Ecto neural progenitor cell (in vitro differentiated cells): ENCODE measurements at regions not wholly inside any gene's neighbourhood (a gene's known extent, or its start where the extent isn't known, plus 50 kb on each side); places are given as distances from the start of the nearest gene placed in this dataset.
"Not testable (repeated sequence)": the region's sequence is repeated elsewhere in the genome, so short reads cannot be mapped to it uniquely, and the experiment has no call there.

Experiments used
- DNase-seq: peaks from one replicate; pipeline ENCODE4 v3.0.0-alpha.2; 2018; ENCODE audit warnings: low spot score

DNA sequence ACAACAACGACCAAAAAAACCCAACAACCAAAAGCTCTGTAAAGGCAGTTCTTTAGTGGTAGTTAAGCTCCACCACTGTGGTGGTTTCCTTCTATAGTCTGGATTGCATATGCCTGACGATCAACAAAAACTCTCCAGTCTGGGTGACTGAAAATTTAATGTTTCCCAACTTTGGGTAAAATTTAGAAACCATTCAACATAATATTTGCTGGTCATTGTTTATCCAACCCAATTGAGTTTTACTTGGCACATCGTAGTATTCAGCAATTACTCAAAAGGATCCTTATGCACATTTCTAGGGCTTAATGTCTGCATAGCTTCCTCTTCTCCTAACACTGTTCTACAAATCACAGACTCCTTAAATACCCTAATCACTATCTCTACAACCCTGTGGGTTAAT, 1080.2 kb upstream of the NRXN1 start:
- no peak for DNase-seq

DNA sequence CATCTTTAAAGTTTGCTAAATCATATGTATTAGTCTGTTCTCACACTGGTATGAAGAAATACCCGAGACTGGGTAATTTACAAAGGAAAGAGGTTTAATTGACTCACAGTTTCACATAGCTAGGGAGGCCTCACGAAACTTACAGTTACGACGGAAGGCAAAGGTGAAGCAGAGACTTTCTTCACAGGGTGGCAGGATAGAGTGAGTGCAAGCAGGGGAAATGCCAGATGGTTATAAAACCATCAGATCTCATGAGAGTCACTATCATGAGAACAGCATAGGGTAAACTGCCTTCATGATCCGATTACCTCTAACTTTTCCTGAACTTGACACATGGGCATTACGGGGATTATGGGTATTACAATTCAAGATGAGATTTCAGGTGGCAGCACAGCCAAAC, 1075.2 kb upstream of the NRXN1 start:
- no peak for DNase-seq

DNA sequence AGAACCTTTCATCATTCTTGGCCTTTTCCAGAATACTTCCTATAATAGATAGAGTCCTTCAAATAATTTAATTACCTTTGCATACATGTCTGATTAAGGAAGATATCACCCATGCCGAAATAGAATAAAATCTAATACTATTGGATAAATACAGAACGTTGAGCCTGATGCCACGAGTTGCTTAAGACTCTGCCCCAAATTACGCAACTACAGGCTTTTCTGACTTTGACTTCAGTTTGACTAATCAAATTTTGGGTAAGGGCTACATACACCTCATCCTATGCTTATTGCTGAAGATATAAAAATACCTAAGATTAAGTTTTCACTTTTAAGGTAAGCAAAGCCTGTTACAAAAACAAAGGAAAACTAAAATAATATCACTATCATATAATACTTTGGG, 1065.1 kb upstream of the NRXN1 start:
- DNase-seq = no peak

DNA sequence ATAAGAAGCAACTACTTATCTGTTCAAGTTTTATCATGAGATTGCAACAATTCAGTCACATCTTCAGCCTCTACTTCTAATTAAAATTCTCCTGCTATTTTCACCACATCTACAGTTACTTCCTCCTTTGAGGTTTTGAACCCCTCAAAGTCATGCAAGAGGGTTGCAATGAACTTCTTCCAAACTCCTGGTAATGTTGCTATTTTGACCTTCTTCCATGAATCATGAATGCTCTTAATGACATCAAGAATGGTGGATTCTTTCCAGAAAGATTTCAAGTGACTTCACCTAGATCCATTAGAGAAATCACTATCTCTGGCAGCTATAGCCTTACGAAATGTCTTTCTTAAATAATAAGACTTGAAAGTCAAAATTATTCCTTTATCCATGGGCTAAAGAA, 1052.8 kb upstream of the NRXN1 start:
- no peak for DNase-seq

DNA sequence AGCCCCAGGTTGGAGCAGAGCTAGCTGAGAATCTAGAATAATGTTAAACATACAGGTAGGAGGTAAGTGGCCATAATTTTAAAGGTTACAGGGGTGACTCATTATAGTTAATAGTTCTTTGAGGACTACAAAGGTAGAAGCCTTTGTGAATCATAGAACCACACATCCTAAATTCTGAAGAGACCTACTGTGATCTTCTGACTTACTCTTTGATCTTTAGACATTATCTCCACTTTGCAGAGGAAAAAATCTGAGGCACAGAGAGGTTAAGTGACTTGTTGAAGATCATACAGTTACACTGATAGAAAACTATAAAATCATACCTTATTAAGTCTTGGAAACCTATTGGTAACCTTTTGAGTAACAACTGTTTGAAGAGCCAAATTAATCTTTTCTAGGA, 1051.3 kb upstream of the NRXN1 start:
- DNase-seq = no peak

DNA sequence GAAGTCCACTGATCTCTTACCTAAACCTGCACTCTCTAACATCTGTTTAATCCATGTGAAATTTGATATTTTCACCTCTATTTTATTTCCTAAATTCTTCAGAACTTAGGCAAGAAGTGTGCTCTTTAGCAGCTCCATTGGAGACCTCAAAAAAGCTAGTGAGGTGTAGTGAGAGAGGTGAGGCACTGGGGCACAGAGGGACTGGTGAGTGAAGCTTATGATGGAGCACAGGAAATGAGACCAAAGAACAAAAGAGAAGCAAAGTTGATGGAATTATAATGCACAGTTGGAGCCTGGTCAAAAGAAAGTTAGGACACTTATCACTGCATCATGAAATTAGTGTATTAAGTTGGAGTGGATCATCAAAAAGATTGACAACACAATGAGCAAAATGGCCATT, 1050.7 kb upstream of the NRXN1 start:
- DNase-seq = no peak

DNA sequence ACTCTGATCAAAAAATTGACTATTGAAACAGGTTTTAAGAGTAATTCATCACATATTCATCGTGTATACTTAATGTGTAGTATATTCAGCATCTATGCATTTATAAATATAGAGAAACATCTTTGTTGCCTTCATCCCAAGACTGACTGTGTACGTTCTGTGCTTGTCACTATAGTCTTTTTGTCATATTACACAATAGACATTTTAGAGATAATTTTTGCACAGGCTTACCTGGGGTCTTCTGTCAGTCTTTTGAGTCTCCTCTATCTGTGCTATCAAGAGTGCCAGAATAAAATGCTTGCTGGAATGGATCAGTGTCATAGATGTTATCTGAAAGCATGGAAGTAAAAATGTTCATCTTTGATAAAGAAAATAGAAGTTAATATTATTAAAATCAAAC, 1047.7 kb upstream of the NRXN1 start:
- no peak for DNase-seq

DNA sequence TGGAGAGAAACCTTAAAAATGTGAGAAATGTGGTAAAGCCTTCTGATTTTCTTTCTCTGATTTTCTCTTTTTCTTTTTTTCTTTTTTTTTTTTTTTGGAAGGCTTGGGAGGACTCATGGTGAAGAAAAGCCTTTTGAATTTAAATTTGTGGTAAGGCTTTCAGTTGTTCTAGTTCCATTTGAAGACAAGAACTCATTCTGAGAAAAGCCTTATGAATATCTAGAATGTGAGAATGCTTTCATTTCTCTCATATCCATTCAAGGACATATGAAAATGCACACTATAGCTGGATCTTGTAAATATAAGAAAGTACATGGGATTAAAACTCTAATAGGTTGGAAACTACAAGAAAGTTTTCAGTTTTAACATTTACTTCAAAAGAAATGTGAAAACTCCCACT, 1045.2 kb upstream of the NRXN1 start:
- no peak for DNase-seq

DNA sequence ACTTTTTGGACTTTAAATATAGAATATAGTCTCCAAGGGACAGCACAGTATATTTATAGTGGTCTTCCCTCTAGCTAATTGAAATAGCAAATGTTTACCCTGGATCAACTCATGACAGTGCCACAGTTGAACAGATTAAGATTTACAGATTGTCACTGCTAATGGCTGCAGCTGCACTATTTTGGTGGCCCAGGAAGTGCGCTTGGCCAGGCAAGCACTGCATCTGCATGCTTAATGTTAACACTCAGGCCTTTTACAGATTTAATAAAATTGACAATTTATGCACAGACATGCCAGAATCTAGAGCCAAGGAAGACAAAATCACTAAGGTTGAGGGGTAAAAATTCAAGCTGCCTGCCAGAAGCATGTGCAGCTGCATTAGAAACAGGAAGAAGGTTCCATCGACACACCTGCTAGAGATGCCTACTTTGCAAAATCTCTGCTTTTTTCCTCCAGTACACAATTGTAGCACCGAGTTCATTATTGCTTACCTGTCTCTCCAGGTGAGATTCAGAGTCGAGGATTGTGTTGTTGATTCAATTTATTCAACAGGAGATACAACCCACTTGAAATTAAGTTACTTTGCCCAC, 1042.3 kb upstream of the NRXN1 start:
- DNase-seq = no peak

DNA sequence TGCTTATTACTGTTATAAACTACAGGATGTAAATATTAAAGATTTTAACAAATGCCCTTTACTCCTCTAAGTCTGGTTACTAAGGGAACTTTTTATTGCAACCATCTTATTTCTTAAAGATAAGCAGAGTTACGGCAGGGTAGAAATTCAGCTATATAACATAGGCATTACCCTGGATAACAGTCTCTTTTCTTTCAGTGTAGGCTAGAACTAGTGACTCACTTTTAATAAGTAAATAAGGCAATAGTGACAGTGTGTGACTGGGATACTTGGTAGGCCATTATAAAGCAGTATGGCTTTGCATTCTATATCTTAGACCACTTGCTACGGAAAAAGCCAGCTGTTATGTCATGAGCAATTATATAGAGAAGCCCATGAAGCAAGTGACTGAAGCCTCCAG, 1041.0 kb upstream of the NRXN1 start:
- no peak for DNase-seq

DNA sequence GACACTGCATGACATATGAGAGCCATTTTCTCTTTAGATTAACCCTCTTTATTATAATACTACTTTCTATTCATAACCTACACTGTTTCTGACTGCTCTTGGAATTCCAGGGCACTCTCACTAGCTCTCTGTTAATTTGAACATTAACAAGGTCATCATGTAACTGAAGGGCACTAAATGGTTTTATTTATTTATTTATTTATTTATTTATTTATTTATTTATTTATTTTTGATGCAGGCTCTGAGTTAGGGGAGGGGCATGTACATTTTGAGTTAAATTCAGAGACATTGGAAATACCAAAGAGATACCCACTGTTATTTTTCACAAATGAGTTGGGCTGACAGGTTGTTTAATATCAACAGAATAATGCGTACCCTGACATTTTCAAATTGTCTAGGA, 1038.7 kb upstream of the NRXN1 start:
- DNase-seq = no peak

DNA sequence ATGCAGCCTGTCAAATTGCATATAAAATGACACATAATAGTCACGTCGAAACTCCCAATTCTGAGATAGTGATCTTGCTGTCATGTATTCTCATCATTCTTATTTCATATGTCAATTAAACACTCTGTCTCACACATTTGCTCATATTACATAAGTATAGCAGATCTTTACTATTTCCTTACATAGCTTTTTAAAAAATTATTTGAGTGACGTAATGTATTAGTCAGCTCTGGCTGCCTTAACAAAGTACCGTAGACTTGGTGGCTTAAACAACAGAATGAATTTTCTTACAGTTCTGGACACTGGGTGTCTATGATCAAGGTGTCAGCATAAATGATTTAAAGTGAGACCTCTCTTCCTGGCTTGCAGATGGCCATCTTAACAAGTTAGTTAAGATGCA, 1032.3 kb upstream of the NRXN1 start:
- no peak for DNase-seq

DNA sequence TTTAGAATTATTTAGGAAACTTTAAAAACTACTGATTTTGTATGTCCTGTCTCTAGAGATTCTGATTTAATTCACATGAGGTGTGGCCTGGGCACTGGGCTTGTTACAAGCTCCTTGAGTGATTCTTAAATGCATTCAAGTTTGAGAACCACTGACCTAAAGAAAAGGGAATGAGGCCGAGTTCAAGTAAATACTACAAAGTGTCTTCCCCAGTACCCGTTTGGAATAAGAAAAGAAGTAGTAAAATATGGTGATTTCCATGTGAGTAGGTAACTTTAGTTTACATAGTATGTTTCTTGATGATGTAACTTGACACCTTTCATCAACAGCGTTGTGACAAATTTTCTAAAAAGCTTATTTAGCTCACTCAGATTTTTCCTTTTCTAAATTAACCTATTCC, 1022.9 kb upstream of the NRXN1 start:
- DNase-seq = no peak

DNA sequence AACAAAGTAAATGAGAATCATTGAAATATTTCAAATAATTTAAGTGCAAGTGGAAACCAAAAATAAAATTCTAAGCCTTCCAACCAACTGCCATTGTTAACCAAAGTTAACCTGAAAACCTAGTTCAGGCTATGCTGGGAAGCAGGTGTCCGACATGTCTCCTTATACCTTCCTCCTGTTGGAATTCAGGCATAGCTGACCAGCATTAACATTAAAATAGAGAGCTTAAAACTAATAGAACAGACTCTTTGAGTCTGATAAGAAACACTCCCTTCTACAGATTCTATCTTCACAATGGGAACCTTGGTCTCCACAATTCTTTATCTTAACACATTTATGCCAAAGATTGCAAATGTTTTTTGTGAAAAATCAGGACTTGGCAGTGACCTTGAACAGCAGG, 1004.9 kb upstream of the NRXN1 start:
- DNase-seq = no peak

DNA sequence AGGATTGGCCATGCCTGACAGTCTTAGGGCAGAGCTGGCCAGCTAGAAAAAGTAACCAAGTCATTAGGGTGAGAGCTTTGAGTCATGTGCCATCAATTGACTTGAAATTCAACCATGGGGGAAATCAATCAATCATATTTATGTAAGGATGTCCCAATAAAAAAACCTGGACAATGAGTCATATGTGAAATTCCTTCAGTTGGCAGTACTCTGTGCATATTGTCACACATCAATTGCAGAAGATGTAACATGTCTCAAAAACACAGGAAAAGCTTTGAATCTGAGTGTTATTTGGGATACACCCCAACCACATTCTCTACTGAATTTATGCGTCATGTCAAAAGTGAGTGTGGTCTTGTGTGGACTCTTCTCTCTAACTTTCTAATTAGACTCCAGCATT, 1004.1 kb upstream of the NRXN1 start:
- no peak for DNase-seq

DNA sequence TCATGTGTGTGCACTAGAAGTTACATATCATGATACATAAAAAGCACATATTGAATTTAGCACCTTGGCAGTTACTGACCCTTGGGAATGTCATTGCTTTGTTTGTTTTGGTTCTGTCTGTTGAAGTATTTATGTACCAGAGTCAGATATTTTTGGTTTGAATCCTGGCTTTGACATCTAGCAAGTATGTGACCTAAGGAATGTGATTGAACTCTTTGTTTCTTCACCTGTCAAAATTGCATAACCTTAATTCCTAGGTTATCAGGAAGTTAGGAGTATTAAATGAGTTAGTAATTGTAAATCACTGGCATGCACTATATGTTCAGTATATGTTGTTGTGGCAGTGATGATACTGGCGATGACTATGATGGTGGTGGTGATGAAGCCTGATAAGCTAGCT, 1003.5 kb upstream of the NRXN1 start:
- no peak for DNase-seq

DNA sequence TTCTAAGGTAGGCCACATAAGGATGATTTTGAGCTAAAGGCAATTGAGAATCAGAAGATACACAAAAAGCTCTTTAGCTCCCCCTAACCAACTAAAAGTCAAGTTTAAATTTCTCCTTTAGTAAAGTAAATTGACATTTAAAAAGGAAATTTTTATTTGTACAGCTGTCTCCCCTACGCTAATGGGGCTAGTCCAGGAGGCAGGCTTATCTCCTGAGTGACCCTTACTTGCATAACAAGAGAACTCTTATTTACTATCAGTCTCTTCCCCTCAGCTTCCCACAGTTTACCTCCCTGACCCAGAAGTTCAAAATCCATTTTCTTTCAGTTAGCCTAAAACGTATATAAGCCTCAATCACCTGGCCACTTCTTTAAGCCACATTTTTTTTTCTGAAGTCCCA, 1002.8 kb upstream of the NRXN1 start:
- no peak for DNase-seq

DNA sequence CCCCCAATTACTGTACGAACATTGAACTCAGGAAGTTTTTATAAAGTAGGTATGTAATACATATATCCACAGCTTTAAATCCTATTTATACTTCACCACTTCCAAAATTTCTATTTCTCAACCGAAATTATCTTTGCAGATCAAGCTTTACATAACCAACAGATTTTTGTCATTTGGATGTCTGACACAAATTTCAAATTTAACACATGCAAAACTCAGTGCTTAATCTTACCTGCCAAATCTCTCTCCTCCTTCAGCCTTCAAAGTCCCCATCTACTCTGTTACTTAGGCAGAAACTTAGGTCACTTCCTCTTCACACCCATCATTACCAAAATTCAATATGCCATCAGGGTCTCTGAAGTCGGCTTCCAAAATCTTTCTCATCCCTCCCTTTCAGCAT, 990.1 kb upstream of the NRXN1 start:
- no peak for DNase-seq

DNA sequence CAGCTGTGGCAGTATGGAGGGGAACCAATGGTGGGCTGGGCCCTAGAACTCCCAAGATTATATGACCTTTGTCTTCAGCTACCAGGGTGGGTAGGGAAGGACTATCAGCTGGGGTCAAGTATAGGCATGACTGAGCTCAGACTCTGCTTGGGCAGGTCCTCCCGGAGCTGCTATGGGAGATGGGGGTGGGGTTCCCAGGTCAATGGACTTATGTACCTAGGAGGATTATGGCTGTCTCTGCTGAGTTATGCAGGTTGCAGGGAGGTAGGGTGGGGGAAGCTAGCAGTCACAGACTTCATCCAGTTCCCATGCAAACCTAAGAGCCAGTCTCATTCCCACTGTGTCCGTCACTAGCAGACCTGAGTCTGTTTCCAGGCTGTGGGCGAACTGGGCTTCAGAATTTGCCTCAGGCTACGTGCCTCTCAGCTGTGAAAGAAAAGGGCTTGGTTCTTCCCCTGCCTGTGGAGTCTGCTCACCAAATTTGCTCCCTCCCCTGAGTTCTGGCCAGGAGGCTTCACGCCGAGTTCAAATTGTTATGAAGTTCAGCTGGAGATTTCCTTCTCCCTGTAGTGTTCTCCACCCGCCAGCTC, 985.8 kb upstream of the NRXN1 start:
- DNase-seq = no peak

DNA sequence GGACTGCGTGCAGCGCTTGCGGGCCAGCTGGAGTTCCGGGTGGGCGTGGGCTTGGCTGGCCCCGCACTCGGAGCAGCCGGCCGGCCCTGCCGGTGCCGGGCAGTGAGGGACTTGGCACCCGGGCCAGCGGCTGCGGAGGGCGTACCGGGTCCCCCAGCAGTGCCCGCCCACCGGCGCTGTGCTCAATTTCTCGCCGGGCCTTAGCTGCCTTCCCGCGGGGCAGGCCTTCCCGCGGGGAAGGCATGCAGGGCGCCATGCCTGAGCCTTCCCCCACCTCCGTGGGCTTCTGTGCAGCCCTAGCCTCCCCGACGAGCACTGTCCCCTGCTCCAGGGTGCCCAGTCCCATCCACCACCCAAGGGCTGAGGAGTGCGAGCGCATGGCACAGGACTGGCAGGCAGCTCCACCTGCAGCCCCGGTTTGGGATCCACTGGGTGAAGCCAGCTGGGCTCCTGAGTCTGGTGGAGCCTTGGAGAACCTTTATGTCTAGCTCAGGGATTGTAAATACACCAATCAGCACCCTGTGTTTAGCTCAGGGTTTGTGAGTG, 975.0 kb upstream of the NRXN1 start:
- DNase-seq = not testable (repeated sequence)

DNA sequence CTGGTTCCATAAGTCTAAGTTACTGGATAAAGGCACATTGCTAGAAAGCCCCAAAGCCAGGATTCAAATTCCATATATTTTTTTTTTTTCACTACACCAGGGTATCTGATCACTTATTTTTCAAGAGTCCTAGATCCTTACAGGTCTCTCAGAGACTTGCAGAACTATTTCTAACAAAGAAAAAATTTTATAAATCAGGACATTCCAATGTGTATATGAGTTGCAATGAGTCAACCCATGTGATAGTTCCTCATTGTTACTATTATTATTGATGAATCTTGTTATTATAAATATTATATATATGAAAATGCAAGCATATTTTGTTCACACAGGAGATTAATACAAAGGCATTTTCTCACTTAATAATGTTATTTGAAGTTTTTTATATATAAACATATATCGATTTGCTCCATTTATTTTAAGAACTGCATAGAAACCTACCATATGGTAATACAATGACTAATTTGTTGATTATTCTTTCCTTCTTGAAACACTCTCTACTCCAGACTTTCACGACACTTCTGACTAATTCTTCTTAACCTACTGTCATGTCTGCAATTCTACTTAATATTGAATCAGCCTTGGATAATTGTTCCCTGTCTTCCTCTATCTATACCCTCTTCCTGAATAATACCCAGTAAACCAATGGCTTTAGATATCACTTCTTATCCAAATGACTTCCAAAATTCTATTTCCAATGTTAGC, 968.4 kb upstream of the NRXN1 start:
- DNase-seq = no peak

DNA sequence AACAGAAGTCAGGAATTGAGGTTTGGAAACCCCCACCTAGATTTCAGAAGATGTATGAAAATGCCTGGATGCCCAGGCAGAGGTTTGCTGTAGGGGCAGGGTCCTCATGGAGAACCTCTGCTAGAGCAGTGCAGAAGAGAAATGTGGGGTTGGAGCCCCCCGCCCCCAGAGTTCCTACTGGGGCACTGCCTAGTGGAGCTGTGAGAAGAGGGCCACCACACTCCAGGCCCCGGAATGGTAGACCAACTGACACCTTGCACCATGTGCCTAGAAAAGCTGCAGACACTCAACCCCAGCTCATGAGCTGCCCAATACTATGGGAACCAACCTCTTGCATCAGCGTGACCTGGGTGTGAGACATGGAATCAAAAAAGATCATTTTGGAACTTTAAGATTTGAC, 967.0 kb upstream of the NRXN1 start:
- no peak for DNase-seq

DNA sequence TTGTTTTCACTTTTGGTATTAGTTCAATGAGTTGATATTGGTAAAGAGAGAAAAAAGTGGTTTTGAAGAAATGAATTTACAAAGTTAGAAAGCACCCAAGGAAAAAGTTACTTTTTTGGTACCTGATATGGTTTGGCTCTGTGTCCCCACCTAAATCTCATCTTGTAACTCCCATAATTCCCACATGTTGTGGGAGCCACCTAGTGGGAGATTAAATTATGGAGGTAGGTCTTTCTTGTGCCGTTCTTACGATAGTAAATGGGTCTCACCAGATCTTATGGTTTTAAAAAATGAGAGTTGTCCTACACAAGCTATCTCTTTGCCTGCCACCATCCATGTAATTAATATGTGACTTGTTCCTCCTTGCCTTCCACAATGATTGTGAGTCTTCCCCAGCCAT, 965.6 kb upstream of the NRXN1 start:
- DNase-seq = no peak

DNA sequence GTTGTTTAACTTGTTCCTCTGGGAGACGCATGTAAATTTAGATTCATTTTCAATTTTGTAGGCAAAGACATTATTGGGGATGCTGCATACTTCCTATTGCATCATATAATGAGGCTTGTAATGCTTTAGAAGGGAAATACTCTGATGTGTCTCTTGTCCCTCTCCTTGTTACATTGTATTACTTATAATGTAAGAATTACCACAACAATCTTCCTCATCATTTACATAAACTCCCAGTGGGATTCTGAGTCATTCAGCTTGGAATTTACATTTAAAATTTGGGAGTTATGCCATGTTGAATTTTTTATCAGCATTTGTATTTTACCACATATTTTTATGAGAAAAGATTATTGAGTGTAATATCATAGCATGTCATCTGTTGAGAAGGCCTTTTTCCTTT, 963.4 kb upstream of the NRXN1 start:
- no peak for DNase-seq
